Gastroesophageal sphincter (tissue), 3 donors: ENCODE measurements at regions not wholly inside any gene's neighbourhood (a gene's known extent, or its start where the extent isn't known, plus 50 kb on each side); places are given as distances from the start of the nearest gene placed in this dataset.

ENCODE experiments used
- EP300 ChIP-seq: sonication (generic); formaldehyde crosslinking; IDR thresholded peaks from one replicate; pipeline ENCODE4 v1.6.1; 2017; ENCODE audit warnings: antibody characterized with exemption, mild to moderate bottlenecking
- POLR2A ChIP-seq, 2 donors: fragments of 450-650 bp; IDR thresholded peaks; one replicate each; pipeline ENCODE4 v1.6.1; 2017; ENCODE audit warnings: antibody characterized with exemption in 2 of 2, mild to moderate bottlenecking in 2 of 2, moderate library complexity in 1 of 2
- POLR2AphosphoS5 ChIP-seq: sonication (generic); formaldehyde crosslinking; IDR thresholded peaks from one replicate; pipeline ENCODE4 v1.6.1; 2017; ENCODE audit warnings: antibody characterized with exemption
- TF ChIP-seq, protein P1 (sequence below), 4 experiments: fragments of 200-600 bp in 2 of 4; fragments of 450-650 bp in 2 of 4; sonication (generic) in 1 of 4; IDR thresholded peaks; one replicate each; pipeline ENCODE4 v1.5.1; 2017 to 2019; ENCODE audit warnings: antibody characterized with exemption in 4 of 4, mild to moderate bottlenecking in 2 of 4, moderate library complexity in 2 of 4

DNA sequence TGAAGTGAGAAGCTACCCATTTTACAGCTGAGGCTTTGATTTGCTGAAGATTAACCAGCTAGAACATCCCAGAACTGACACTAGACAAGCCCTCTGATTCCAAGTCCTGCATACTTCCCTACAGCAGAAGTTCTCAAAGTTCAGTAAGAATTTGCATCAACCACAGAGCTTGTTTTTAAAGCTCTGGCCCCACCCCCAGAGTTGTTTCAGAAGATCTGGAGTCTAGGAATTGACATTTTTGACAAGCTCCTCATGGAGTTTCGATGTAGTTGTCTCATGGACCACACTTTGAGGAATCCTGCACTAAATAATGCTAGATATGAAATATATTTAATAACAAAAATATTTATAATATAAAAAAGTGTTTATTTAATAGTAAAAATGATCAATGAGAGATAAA, 120.3 kb upstream of the ADAMTS18 start:
- TF ChIP-seq, protein P1, sequence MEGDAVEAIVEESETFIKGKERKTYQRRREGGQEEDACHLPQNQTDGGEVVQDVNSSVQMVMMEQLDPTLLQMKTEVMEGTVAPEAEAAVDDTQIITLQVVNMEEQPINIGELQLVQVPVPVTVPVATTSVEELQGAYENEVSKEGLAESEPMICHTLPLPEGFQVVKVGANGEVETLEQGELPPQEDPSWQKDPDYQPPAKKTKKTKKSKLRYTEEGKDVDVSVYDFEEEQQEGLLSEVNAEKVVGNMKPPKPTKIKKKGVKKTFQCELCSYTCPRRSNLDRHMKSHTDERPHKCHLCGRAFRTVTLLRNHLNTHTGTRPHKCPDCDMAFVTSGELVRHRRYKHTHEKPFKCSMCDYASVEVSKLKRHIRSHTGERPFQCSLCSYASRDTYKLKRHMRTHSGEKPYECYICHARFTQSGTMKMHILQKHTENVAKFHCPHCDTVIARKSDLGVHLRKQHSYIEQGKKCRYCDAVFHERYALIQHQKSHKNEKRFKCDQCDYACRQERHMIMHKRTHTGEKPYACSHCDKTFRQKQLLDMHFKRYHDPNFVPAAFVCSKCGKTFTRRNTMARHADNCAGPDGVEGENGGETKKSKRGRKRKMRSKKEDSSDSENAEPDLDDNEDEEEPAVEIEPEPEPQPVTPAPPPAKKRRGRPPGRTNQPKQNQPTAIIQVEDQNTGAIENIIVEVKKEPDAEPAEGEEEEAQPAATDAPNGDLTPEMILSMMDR (IDR thresholded peaks at IDR 0.05): no peak
- no peak for TF ChIP-seq EP300
- TF ChIP-seq POLR2A (IDR thresholded peaks at IDR 0.05): no peak
- no peak for TF ChIP-seq POLR2AphosphoS5
